H1 (cell line): ENCODE measurements at regions not wholly inside any gene's neighbourhood (a gene's known extent, or its start where the extent isn't known, plus 50 kb on each side); places are given as distances from the start of the nearest gene placed in this dataset.

ENCODE experiments used
- CTCF ChIA-PET: fragments of 300-600 bp; sonication (Branson Sonifier 250); formaldehyde crosslinking; loops from one replicate; lab custom pipeline; 2021; ENCODE audit not compliant: partially characterized antibody; lab: Charles Lee
- POLR2A ChIA-PET: fragments of 300-600 bp; sonication (Branson Sonifier 250); formaldehyde crosslinking; loops from one replicate; lab custom pipeline; 2021; ENCODE audit warnings: inconsistent platforms; ENCODE audit not compliant: partially characterized antibody; lab: Charles Lee
- DNase-seq, 2 experiments: peaks; one replicate each; pipeline versions ENCODE4 v3.0.0 to v3.0.0-alpha.2; 2010 to 2022; ENCODE audit warnings: low spot score in 2 of 2, low read depth in 1 of 2, mixed read lengths in 1 of 2
- FAIRE-seq: peaks from 2 replicates; lab custom pipeline; 2011; peaks lifted over from hg19 to GRCh38; lab: Jason Lieb, UNC
- H2AFZ ChIP-seq: 2 replicates; pipeline ENCODE4 v1.8.1; 2012; ENCODE audit warnings: low read length, inconsistent platforms
- H2AK5ac ChIP-seq: 2 replicates; pipeline ENCODE4 v1.6.1; 2013; ENCODE audit warnings: low read depth, low read length
- H2BK120ac ChIP-seq: replicated peaks from 2 replicates; pipeline ENCODE3; 2013; ENCODE audit warnings: low read depth, low read length, inconsistent platforms
- H2BK12ac ChIP-seq: 2 replicates; pipeline ENCODE4 v1.6.1; 2013; ENCODE audit warnings: low read depth, low read length
- H2BK15ac ChIP-seq: 2 replicates; pipeline ENCODE4 v1.6.1; 2013; ENCODE audit warnings: low read length
- H2BK20ac ChIP-seq: 2 replicates; pipeline ENCODE4 v1.6.1; 2013; ENCODE audit warnings: low read length
- H2BK5ac ChIP-seq: 2 replicates; pipeline ENCODE4 v1.6.1; 2013; ENCODE audit warnings: low read depth, low read length
- H3K14ac ChIP-seq: 2 replicates; pipeline ENCODE4 v1.6.1; 2013; ENCODE audit warnings: inconsistent platforms; ENCODE audit not compliant: insufficient read length
- H3K18ac ChIP-seq: 2 replicates; pipeline ENCODE4 v1.6.1; 2013; ENCODE audit warnings: low read length; ENCODE audit errors: extremely low read depth
- H3K23ac ChIP-seq: 2 replicates; pipeline ENCODE4 v1.6.1; 2013; ENCODE audit warnings: inconsistent platforms; ENCODE audit not compliant: insufficient read length
- H3K23me2 ChIP-seq: 2 replicates; pipeline ENCODE4 v1.6.1; 2013; ENCODE audit warnings: low read depth, low read length
- H3K27ac ChIP-seq: 2 replicates; pipeline ENCODE4 v1.6.1; 2011; ENCODE audit warnings: low read depth, low read length, inconsistent platforms
- H3K27me3 ChIP-seq, 4 experiments: replicated peaks in 1 of 4; 1 replicate in 1 of 4; 2 replicates in 3 of 4; pipeline versions ENCODE4 v1.6.1 to v1.8.1; 2011 to 2013; ENCODE audit warnings: low read length in 3 of 4, mild to moderate bottlenecking in 3 of 4, inconsistent platforms in 2 of 4, mixed read lengths in 2 of 4, moderate library complexity in 1 of 4; ENCODE audit not compliant: control insufficient read depth in 3 of 4, insufficient read depth in 3 of 4; ENCODE audit errors: extremely low read depth in 1 of 4
- H3K36me3 ChIP-seq, 4 experiments: 2 replicates each; pipeline versions ENCODE4 v1.6.1 to v1.8.1; 2011 to 2013; ENCODE audit warnings: mild to moderate bottlenecking in 4 of 4, low read length in 3 of 4, moderate library complexity in 2 of 4, control low read depth in 1 of 4, inconsistent platforms in 1 of 4; ENCODE audit not compliant: insufficient read depth in 4 of 4, control insufficient read depth in 2 of 4
- H3K4ac ChIP-seq: replicated peaks from 2 replicates; pipeline ENCODE3; 2013; ENCODE audit warnings: low read length, low read depth, mixed read lengths, inconsistent platforms; ENCODE audit not compliant: insufficient read length
- H3K4me1 ChIP-seq, 4 experiments: replicated peaks in 1 of 4; 1 replicate in 1 of 4; 2 replicates in 3 of 4; pipeline versions ENCODE4 v1.6.1 to v1.8.1; 2011 to 2013; ENCODE audit warnings: low read length in 3 of 4, inconsistent platforms in 2 of 4, mixed read lengths in 1 of 4; ENCODE audit not compliant: insufficient read depth in 4 of 4, control insufficient read depth in 3 of 4
- H3K4me2 ChIP-seq, 2 experiments: 2 replicates each; pipeline versions ENCODE4 v1.6.1 to v1.8.1; 2011 to 2013; ENCODE audit warnings: low read depth in 2 of 2, low read length in 2 of 2, control low read depth in 1 of 2, inconsistent platforms in 1 of 2, mild to moderate bottlenecking in 1 of 2; ENCODE audit not compliant: insufficient read depth in 1 of 2
- H3K4me3 ChIP-seq, 4 experiments: fragments of 200-600, 300-600 bp in 1 of 4; sonication (generic), shearing (Covaris generic), sonication (Bioruptor Twin) in 1 of 4; 2 replicates each; pipeline versions ENCODE4 v1.5.1 to v1.8.1; 2011 to 2016; ENCODE audit warnings: low read length in 4 of 4, low read depth in 3 of 4, control low read depth in 2 of 4, inconsistent platforms in 2 of 4, mild to moderate bottlenecking in 2 of 4, mixed read lengths in 1 of 4, moderate library complexity in 1 of 4; ENCODE audit not compliant: insufficient read depth in 2 of 4; ENCODE audit errors: extremely low read depth in 1 of 4
- H3K56ac ChIP-seq: replicated peaks from 2 replicates; pipeline ENCODE3; 2013; ENCODE audit warnings: low read depth, mild to moderate bottlenecking, mixed read lengths, low read length, inconsistent platforms; ENCODE audit not compliant: insufficient read length
- H3K79me1 ChIP-seq: 2 replicates; pipeline ENCODE4 v1.6.1; 2013; ENCODE audit warnings: low read depth, low read length, control low read depth
- H3K79me2 ChIP-seq, 2 experiments: 2 replicates each; pipeline versions ENCODE4 v1.6.1 to v1.8.1; 2012 to 2013; ENCODE audit warnings: low read length in 2 of 2, mild to moderate bottlenecking in 2 of 2, inconsistent platforms in 1 of 2; ENCODE audit not compliant: insufficient read depth in 2 of 2, control insufficient read depth in 1 of 2
- H3K9ac ChIP-seq, 4 experiments: replicated peaks in 1 of 4; 1 replicate in 1 of 4; 2 replicates in 3 of 4; pipeline versions ENCODE4 v1.6.1 to v1.8.1; 2011 to 2013; ENCODE audit warnings: low read depth in 3 of 4, low read length in 3 of 4, control low read depth in 2 of 4, mild to moderate bottlenecking in 2 of 4, moderate library complexity in 2 of 4, inconsistent platforms in 1 of 4; ENCODE audit errors: extremely low read depth in 1 of 4
- H3K9me3 ChIP-seq, 2 experiments: 2 replicates each; pipeline versions ENCODE4 v1.6.1 to v1.8.1; 2012 to 2013; ENCODE audit warnings: mild to moderate bottlenecking in 2 of 2, moderate library complexity in 2 of 2, control low read depth in 1 of 2, inconsistent platforms in 1 of 2, low read depth in 1 of 2, low read length in 1 of 2, mixed read lengths in 1 of 2; ENCODE audit not compliant: insufficient read depth in 2 of 2
- H4K20me1 ChIP-seq, 2 experiments: replicated peaks in 1 of 2; 2 replicates each; pipeline versions ENCODE3 to v1.8.1; 2011 to 2013; ENCODE audit warnings: inconsistent platforms in 2 of 2, low read length in 2 of 2, mild to moderate bottlenecking in 1 of 2; ENCODE audit not compliant: insufficient read depth in 2 of 2, control insufficient read depth in 1 of 2
- H4K5ac ChIP-seq: 2 replicates; pipeline ENCODE4 v1.6.1; 2013; ENCODE audit warnings: low read length, low read depth, mixed read lengths, inconsistent platforms; ENCODE audit not compliant: insufficient read length
- H4K8ac ChIP-seq: 2 replicates; pipeline ENCODE4 v1.8.0; 2013; ENCODE audit warnings: mild to moderate bottlenecking, moderate library complexity, low read length, inconsistent platforms; ENCODE audit not compliant: insufficient read depth; ENCODE audit errors: extremely low read depth
- H4K91ac ChIP-seq: replicated peaks from 2 replicates; pipeline ENCODE3; 2013; ENCODE audit warnings: low read length, mixed read lengths, inconsistent platforms; ENCODE audit not compliant: insufficient read length
- E2F6 ChIP-seq: IDR thresholded peaks from 2 replicates; pipeline ENCODE4 v1.6.1; 2012; ENCODE audit warnings: inconsistent platforms
- EGR1 ChIP-seq: IDR thresholded peaks from 2 replicates; pipeline ENCODE4 v1.6.1; 2011; ENCODE audit warnings: low read depth, low read length, borderline replicate concordance
- HDAC2 ChIP-seq, 2 experiments: fragments of 300-600 bp in 1 of 2; sonication (generic) in 1 of 2; IDR thresholded peaks; 2 replicates each; pipeline ENCODE4 v1.6.1; 2011 to 2012; ENCODE audit warnings: low read depth in 2 of 2, low read length in 2 of 2, mild to moderate bottlenecking in 2 of 2, moderate library complexity in 2 of 2, borderline replicate concordance in 1 of 2, inconsistent platforms in 1 of 2
- JUND ChIP-seq: IDR thresholded peaks from 2 replicates; pipeline ENCODE4 v1.6.1; 2011; ENCODE audit warnings: mild to moderate bottlenecking, improper control_type of control experiment, low read length
- KDM1A ChIP-seq: fragments of 200-600, 300-600 bp; sonication (generic); IDR thresholded peaks from 2 replicates; pipeline ENCODE4 v1.7.1; 2016; ENCODE audit warnings: mild to moderate bottlenecking, low read length, borderline replicate concordance
- RXRA ChIP-seq: IDR thresholded peaks from 2 replicates; pipeline ENCODE4 v1.6.1; 2011; ENCODE audit warnings: low read depth, mild to moderate bottlenecking, low read length, moderate library complexity; ENCODE audit not compliant: insufficient read depth
- TAF1 ChIP-seq: IDR thresholded peaks from 2 replicates; pipeline ENCODE4 v1.6.1; 2011; ENCODE audit warnings: mild to moderate bottlenecking, low read depth, low read length
- ZNF274 ChIP-seq: IDR thresholded peaks from 2 replicates; pipeline ENCODE4 v1.7.0; 2012; ENCODE audit warnings: low read length, borderline replicate concordance; ENCODE audit errors: extremely low read depth
- WGBS, 2 experiments: shearing (Covaris generic) in 1 of 2; methylation state at CpG; one replicate each; pipeline versions ENCODE4 v1.1.6 to v1.1.7; 2013 to 2015; ENCODE audit warnings: low lambda C conversion rate in 2 of 2, mixed read lengths in 2 of 2, inconsistent platforms in 1 of 2, low coverage in 1 of 2, missing lambda C conversion rate in 1 of 2; ENCODE audit not compliant: insufficient replicate concordance in 2 of 2, insufficient coverage in 1 of 2, insufficient read length in 1 of 2; ENCODE audit errors: extremely low coverage in 1 of 2, missing lambda C conversion rate in 1 of 2; 5-methylcytosine and 5-hydroxymethylcytosine counted together

DNA sequence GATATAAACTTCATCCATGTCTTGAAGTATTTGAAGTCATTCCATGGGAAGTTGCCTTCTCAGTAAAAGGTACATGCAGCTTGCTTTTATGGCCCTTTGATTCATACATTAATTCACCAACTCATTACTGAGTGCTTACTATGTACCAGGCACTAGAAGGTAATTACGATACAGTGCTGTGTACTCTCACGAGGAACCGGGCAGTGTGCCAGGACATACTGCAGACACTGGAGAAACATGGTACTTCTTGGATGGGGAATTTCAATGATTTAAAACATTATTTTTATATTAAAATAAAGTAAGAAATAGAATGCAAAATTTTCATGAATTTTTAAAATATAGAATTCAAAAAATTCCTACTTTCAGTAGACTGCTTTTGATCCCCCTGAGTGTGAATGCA lies 71.4 kb upstream of the WDR41 start:
- POLR2A ChIA-PET: no interaction called here
- Histone ChIP-seq H3K4me1 (no peaks in the 10 kb centered on the region), H3K4me2 (no peak overlapping the region), H3K9ac (no peak overlapping the region), H3K4ac (no peak overlapping the region), H2BK20ac (no peak overlapping the region), H3K9me3 (no peaks in the 10 kb centered on the region), H4K20me1 (no peaks in the 10 kb centered on the region), H3K27ac (no peak overlapping the region), H3K14ac (no peak overlapping the region), H4K8ac (no peak overlapping the region), H3K18ac (no peak overlapping the region), H2BK15ac (no peak overlapping the region), H3K4me3 (no peak overlapping the region), H3K79me1 (no peaks in the 10 kb centered on the region), H4K5ac (no peak overlapping the region), H3K23ac (no peak overlapping the region), H3K36me3 (no peaks in the 10 kb centered on the region), H2BK120ac (no peak overlapping the region), H2BK5ac (no peak overlapping the region), H2AFZ (no peak overlapping the region), H3K27me3 (no peaks in the 10 kb centered on the region), H4K91ac (no peak overlapping the region), H3K56ac (no peak overlapping the region), H3K79me2 (no peaks in the 10 kb centered on the region), H2BK12ac (no peak overlapping the region), H2AK5ac (no peak overlapping the region), H3K23me2 (no peaks in the 10 kb centered on the region)
- no peak for FAIRE-seq
- DNase-seq: no peak
- 97% methylated on average over 3 of the region's 3 CpGs; no CpG with 5 or more reads in 1 of the 2 experiments for WGBS, 2 experiments
- CTCF ChIA-PET: no interaction called here
- TF ChIP-seq JUND: no peak
- TF ChIP-seq RXRA: no peak
- no peak for TF ChIP-seq HDAC2 (IDR thresholded peaks at IDR 0.05; ENCODE audit: borderline replicate concordance in 1 of 2, low read depth in 2 of 2, low read length in 2 of 2)
- no peak for TF ChIP-seq EGR1
- TF ChIP-seq KDM1A: no peak
- TF ChIP-seq E2F6: no peak
- no peak for TF ChIP-seq TAF1
- TF ChIP-seq ZNF274: no peak
